ENCODE measurements at regions not wholly inside any gene's neighbourhood (a gene's known extent, or its start where the extent isn't known, plus 50 kb on each side); places are given as distances from the start of the nearest gene placed in this dataset.
"Not testable (repeated sequence)": the region's sequence is repeated elsewhere in the genome, so short reads cannot be mapped to it uniquely, and the experiment has no call there.

- Histone ChIP-seq H3K4me3 (no peak overlapping the region), H3K27me3 (no peaks in the 10 kb centered on the region), H3K36me3 (no peaks in the 10 kb centered on the region), H3K9me3 (peaks cover 0 to 18% (median 8%) of the 10 kb centered on the region in 11 donors), H3K27ac (peak overlapping the region in 1 of 10 donors; percentile 36), H3K4me1 (no peaks in the 10 kb centered on the region)
- intact Hi-C loops (cut with DNase I), result no loop called here
- 46 to 48% methylated on average over 4 of the region's 4 CpGs for WGBS, 2 donors
- TF ChIP-seq CTCF (IDR thresholded peaks at IDR 0.05), result no peak
- no peak for DNase-seq
- peak in 1 of 8 donors; percentile 46 for ATAC-seq
These were observed 77.8 kb downstream of the GCNT4 start for GRCh38 chr5:74974451-74975091.

DNA sequence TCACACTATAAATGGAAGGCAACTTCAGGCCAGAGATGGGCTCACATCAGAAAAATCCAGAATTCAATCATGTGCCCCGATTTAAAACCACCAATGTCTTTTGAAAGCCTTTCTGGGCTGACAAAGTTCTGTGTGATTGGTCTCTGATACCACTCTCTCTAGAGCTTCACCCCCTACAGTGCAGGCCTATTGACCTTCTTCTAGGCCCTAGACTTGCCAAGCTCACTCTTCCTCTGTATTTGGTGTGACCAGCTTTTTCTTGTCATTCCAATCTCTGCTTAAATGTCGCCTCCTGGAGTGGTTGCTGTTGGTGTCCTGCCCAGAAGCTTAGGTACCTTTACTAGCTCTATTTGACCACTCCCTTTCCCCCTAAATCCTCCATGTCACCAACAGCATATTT, 78.7 kb downstream of the GCNT4 start:
- Histone ChIP-seq H3K27ac (peak overlapping the region in 1 of 10 donors; percentile 36), H3K4me1 (no peaks in the 10 kb centered on the region), H3K36me3 (no peaks in the 10 kb centered on the region), H3K9me3 (peaks cover 0 to 18% (median 8%) of the 10 kb centered on the region in 11 donors), H3K4me3 (no peak overlapping the region), H3K27me3 (no peaks in the 10 kb centered on the region)
- 74 to 78% methylated on average over 2 of the region's 2 CpGs for WGBS, 2 donors
- no peak for DNase-seq
- intact Hi-C loops (cut with DNase I), result no loop called here
- no peak for ATAC-seq
- no peak for TF ChIP-seq CTCF (IDR thresholded peaks at IDR 0.05)

- DNase-seq, result no peak
- Histone ChIP-seq H3K27ac (no peak overlapping the region), H3K4me3 (no peak overlapping the region), H3K4me1 (no peaks in the 10 kb centered on the region), H3K27me3 (no peaks in the 10 kb centered on the region), H3K36me3 (no peaks in the 10 kb centered on the region), H3K9me3 (peaks cover 0 to 18% (median 8%) of the 10 kb centered on the region in 11 donors)
- no peak for ATAC-seq
- no peak for TF ChIP-seq CTCF (IDR thresholded peaks at IDR 0.05)
- 87 to 90% methylated on average over 3 of the region's 3 CpGs for WGBS, 2 donors
- intact Hi-C loops (cut with DNase I), result no loop called here
These were observed 80.4 kb downstream of the GCNT4 start for GRCh38 chr5:74971947-74972460.

GRCh38 chr5:74970891-74971290, 81.5 kb downstream of the GCNT4 start:
- H3K27ac ChIP-seq; intact Hi-C loops (cut with DNase I); H3K4me3 ChIP-seq; DNase-seq; ATAC-seq; H3K27me3 ChIP-seq; H3K4me1 ChIP-seq; H3K36me3 ChIP-seq: not testable (repeated sequence)
- peaks cover 0 to 18% (median 8%) of the 10 kb centered on the region in 11 donors for H3K9me3 ChIP-seq
- WGBS, 2 donors, result 81% methylated on average over 8 of the region's 8 CpGs

- 83 to 89% methylated on average over 3 of the region's 3 CpGs for WGBS, 2 donors
- no peak for DNase-seq
- Histone ChIP-seq H3K4me3 (no peak overlapping the region), H3K9me3 (peaks cover 0 to 13% (median 5%) of the 10 kb centered on the region in 11 donors), H3K27ac (no peak overlapping the region), H3K27me3 (peaks cover 0 to 9% (median 0%) of the 10 kb centered on the region in 7 donors), H3K4me1 (no peaks in the 10 kb centered on the region), H3K36me3 (no peaks in the 10 kb centered on the region)
- intact Hi-C loops (cut with DNase I), result no loop called here
- ATAC-seq, result no peak
- TF ChIP-seq CTCF (IDR thresholded peaks at IDR 0.05), result no peak
These were observed 82.6 kb downstream of the GCNT4 start for GRCh38 chr5:74969726-74970125.
